ENCODE measurements at regions not wholly inside any gene's neighbourhood (a gene's known extent, or its start where the extent isn't known, plus 50 kb on each side); places are given as distances from the start of the nearest gene placed in this dataset.

- H3K9ac ChIP-seq: no peak overlapping the region
- no peaks in the 10 kb centered on the region for H3K79me2 ChIP-seq
- no peaks in the 10 kb centered on the region for H3K36me3 ChIP-seq (ENCODE audit: control insufficient read depth, insufficient read depth, low read length)
- no peak overlapping the region for H3K27ac ChIP-seq
- no peak for TF ChIP-seq CTCF (IDR thresholded peaks at IDR 0.05)
- H3K4me1 ChIP-seq: no peaks in the 10 kb centered on the region
- H2AFZ ChIP-seq: no peak overlapping the region
- H3K4me3 ChIP-seq (ENCODE audit: low read depth, low read length): no peak overlapping the region
- H3K4me2 ChIP-seq (ENCODE audit: low read length): no peak overlapping the region
- H3K27me3 ChIP-seq (ENCODE audit: control insufficient read depth, insufficient read depth, low read length): no peaks in the 10 kb centered on the region
- H3K9me3 ChIP-seq (ENCODE audit: control insufficient read depth, low read length): no peaks in the 10 kb centered on the region
Observed at GRCh38 chr15:67968966-67969365, 85.1 kb upstream of the PIAS1 start.

DNA sequence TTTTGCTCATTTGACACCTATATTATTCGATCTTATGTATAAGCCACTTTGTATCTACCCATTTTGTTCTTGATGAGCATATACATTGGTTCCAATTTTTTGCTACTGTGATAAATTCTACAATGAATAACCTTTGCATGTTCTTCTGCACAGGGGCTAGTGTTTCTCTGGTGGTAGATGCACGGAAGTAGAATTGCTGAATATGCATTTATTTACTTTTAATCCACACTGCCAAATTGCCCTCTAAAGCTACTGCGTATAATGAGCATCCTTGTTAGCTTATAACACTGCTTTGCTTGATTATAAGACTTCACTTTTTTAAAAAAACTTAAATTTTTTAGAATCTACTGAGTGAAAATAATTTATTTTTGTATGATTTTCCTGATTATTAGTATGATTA is 84.2 kb upstream of the PIAS1 start:
- no peak for TF ChIP-seq CTCF (IDR thresholded peaks at IDR 0.05)

DNA sequence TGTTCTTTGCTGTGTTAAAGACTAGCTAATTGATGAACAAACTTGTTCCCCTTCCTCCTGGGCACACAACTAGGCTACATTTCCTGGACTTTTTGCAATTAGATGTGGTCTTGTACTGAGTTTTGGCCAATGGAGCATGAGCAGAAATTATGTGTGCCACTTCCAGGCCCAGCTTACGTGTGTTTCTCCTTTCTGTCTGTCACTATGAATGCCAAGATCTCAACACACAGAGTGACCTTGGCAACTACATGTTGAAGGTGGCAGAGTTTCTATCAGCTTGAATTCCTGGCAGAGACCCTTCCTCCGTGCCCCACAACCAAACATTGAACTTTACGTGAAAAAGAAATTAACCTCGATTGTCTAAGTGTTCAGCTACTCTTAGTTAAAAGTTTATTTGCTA is 81.7 kb upstream of the PIAS1 start:
- Histone ChIP-seq H2AFZ (no peak overlapping the region), H3K4me1 (no peaks in the 10 kb centered on the region), H3K36me3 (ENCODE audit: control insufficient read depth, insufficient read depth, low read length) (no peaks in the 10 kb centered on the region), H3K27me3 (ENCODE audit: control insufficient read depth, insufficient read depth, low read length) (no peaks in the 10 kb centered on the region), H3K79me2 (no peaks in the 10 kb centered on the region), H3K9me3 (ENCODE audit: control insufficient read depth, low read length) (no peaks in the 10 kb centered on the region), H3K9ac (no peak overlapping the region), H3K4me3 (ENCODE audit: low read depth, low read length) (no peak overlapping the region), H3K4me2 (ENCODE audit: low read length) (no peak overlapping the region), H3K27ac (no peak overlapping the region)
- TF ChIP-seq CTCF (IDR thresholded peaks at IDR 0.05): no peak

More for the DNA sequence above, 84.2 kb upstream of the PIAS1 start:
- Histone ChIP-seq H3K79me2 (no peaks in the 10 kb centered on the region), H3K4me3 (ENCODE audit: low read depth, low read length) (no peak overlapping the region), H3K27me3 (ENCODE audit: control insufficient read depth, insufficient read depth, low read length) (no peaks in the 10 kb centered on the region), H3K4me2 (ENCODE audit: low read length) (no peak overlapping the region), H2AFZ (no peak overlapping the region), H3K9ac (no peak overlapping the region), H3K27ac (no peak overlapping the region), H3K4me1 (no peaks in the 10 kb centered on the region), H3K36me3 (ENCODE audit: control insufficient read depth, insufficient read depth, low read length) (no peaks in the 10 kb centered on the region), H3K9me3 (ENCODE audit: control insufficient read depth, low read length) (no peaks in the 10 kb centered on the region)

DNA sequence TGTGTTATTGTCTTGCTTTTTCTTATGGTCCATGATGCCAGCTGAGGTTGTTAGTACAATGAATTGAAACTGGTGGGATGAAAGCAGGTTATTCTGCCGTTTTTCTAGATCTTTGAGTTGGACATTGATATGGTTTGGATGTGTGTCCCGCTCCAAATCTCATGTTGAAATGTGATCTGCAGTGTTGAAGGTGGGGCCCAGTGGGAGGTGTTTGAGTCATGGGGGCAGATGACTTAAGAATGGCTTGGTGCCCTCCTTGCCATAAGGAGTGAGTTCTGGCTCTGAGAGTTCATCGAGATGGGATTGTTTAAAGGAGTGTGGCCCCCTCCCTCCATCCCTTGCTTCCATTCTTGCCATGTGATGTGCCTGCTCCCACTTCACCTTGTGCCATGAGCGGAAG is 80.3 kb upstream of the PIAS1 start:
- H3K36me3 ChIP-seq (ENCODE audit: control insufficient read depth, insufficient read depth, low read length): no peaks in the 10 kb centered on the region
- H3K79me2 ChIP-seq: no peaks in the 10 kb centered on the region
- H3K9ac ChIP-seq: no peak overlapping the region
- H2AFZ ChIP-seq: no peak overlapping the region
- H3K4me2 ChIP-seq (ENCODE audit: low read length): no peak overlapping the region
- no peaks in the 10 kb centered on the region for H3K9me3 ChIP-seq (ENCODE audit: control insufficient read depth, low read length)
- no peaks in the 10 kb centered on the region for H3K4me1 ChIP-seq
- no peaks in the 10 kb centered on the region for H3K27me3 ChIP-seq (ENCODE audit: control insufficient read depth, insufficient read depth, low read length)
- H3K27ac ChIP-seq: no peak overlapping the region
- no peak overlapping the region for H3K4me3 ChIP-seq (ENCODE audit: low read depth, low read length)
- TF ChIP-seq CTCF (IDR thresholded peaks at IDR 0.05): no peak

- Histone ChIP-seq H3K4me3 (ENCODE audit: low read depth, low read length) (no peak overlapping the region), H3K36me3 (ENCODE audit: control insufficient read depth, insufficient read depth, low read length) (no peaks in the 10 kb centered on the region), H3K9ac (no peak overlapping the region), H3K4me2 (ENCODE audit: low read length) (no peak overlapping the region), H3K27ac (no peak overlapping the region), H2AFZ (no peak overlapping the region), H3K27me3 (ENCODE audit: control insufficient read depth, insufficient read depth, low read length) (no peaks in the 10 kb centered on the region), H3K4me1 (no peaks in the 10 kb centered on the region), H3K79me2 (no peaks in the 10 kb centered on the region), H3K9me3 (ENCODE audit: control insufficient read depth, low read length) (no peaks in the 10 kb centered on the region)
- no peak for TF ChIP-seq CTCF (IDR thresholded peaks at IDR 0.05)
Observed at GRCh38 chr15:67976506-67977073, 77.5 kb upstream of the PIAS1 start.

Data from parathyroid adenoma (tissue), 2 donors.